GM19328 (cell line): ENCODE measurements at regions not wholly inside any gene's neighbourhood (a gene's known extent, or its start where the extent isn't known, plus 50 kb on each side); places are given as distances from the start of the nearest gene placed in this dataset.

ENCODE experiments used
- ATAC-seq: cut with Tn5 transposase; IDR thresholded peaks from one replicate; pipeline ENCODE4 v1.9.1; 2021; ENCODE audit warnings: mild to moderate bottlenecking, moderate library complexity; ENCODE audit not compliant: unreplicated experiment

- no peak for ATAC-seq
Observed at GRCh38 chr11:95294701-95295100, 63.7 kb upstream of the SESN3 start.

GRCh38 chr11:95293116-95293515, 62.1 kb upstream of the SESN3 start:
- ATAC-seq: no peak

- no peak for ATAC-seq
Observed at GRCh38 chr11:95291946-95292345, 60.9 kb upstream of the SESN3 start.

GRCh38 chr11:95289378-95290101, 58.5 kb upstream of the SESN3 start:
- ATAC-seq: no peak

DNA sequence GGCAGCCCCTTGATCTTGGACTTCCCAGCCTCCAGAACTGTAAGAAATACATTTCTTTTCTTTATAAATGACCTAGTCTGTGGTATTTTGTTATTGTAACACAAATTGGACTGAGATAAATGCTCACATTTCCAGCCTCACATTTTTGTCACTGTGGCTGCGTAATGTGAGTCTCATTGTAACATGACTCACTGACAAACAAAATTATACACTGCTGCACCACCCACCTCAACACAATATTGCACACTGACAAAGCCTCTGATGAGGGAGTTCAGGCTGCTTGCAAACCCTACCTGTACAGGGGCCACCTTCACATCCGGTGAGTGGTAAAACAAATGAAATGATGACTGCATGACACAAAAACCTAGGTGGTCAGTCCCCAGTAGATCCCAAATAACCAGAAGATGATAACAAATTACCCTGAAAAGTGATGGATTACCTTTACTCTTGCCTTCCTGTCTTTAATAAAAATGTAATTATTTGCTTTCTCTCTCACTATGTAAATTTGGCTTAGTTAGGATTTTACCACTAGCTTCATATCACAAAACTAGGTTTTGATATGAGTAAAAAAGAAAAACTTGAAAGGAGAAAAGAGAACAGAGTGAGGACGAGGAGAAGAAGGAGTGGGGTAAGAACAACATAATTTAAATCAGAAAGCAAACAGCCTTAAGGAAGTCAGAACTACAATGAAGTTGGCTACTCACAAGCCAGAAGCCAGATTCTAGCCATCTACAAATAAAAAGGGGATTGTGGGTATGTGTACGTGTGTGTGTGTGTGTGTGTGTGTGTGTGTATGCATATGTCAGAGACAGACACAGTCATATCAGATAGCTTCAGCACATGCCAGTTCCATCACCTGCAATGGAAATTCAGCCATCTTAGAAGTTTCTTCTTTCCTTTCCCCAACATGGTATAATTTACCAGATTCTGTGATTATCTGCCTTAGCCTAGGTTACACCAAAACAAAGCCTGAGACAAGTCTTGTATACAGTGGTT, 53.4 kb upstream of the SESN3 start:
- no peak for ATAC-seq

DNA sequence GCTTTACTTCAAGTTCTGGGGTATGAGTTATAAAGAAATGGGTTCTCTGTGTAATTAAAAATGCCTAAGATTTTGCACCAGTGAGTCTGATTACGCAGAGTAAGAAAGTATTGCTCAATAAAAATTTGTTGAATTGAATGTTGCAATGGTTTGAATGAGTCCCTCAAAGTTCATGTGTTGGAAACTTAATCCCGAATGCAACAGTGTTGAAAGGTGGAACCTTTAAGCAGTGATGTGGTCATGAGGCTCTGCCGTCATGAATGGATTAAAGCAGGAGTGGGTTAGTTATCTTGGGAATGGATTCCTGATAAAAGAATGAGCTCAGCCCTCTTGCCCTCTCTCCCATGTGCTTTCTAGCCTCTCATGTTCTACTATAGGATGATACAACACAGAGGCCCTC, 52.6 kb upstream of the SESN3 start:
- no peak for ATAC-seq

- ATAC-seq: no peak
Observed at GRCh38 chr11:95283146-95283545, 52.1 kb upstream of the SESN3 start.

- ATAC-seq: no peak
Observed at GRCh38 chr11:95282291-95282751, 51.3 kb upstream of the SESN3 start.
